GM23248 (cell line): ENCODE measurements at regions not wholly inside any gene's neighbourhood (a gene's known extent, or its start where the extent isn't known, plus 50 kb on each side); places are given as distances from the start of the nearest gene placed in this dataset.

Experiments used
- EZH2 ChIP-seq: fragments of 200-600 bp; sonication (generic); IDR thresholded peaks from 2 replicates; pipeline ENCODE4 v1.6.1; 2018; ENCODE audit warnings: antibody characterized with exemption, mild to moderate bottlenecking; ENCODE audit not compliant: insufficient read depth, poor library complexity, severe bottlenecking
- EZH2phosphoT487 ChIP-seq: fragments of 200-600 bp; sonication (generic); IDR thresholded peaks from 2 replicates; pipeline ENCODE4 v1.6.1; 2018; ENCODE audit warnings: antibody characterized with exemption, moderate library complexity, mild to moderate bottlenecking, low read depth; ENCODE audit not compliant: insufficient read depth

DNA sequence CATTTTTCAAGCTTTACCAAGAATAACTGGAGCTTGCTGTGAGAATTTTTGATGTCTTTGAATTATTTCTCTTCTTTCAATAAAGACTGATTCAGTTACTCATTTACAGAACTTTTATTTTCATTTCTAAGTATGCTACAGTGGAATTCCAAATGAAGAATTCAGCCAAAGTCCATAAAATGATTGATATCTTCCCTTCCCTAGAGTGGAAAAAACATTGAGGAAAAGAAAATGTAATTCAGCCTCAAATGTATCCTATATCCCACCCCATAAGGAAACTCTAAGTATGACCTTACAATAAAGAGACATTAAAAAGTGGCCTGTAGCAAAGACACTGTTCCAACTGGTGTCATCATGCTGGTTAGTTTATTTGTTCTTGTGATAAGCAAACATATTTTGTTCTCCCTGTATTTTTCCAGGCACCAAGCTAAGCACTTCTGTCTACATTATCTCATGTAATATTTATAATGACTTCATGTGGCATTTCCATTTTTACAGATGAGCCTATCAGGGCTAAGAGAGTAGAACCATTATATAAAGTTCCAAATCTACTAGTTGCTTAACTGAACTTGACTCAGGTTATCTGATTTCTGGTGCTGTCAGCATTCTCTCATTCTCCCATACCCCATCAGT lies 450.4 kb downstream of the NEBL start:
- no peak for TF ChIP-seq EZH2
- TF ChIP-seq EZH2phosphoT487 = no peak
